SU-DHL-6 (cell line): ENCODE measurements at regions not wholly inside any gene's neighbourhood (a gene's known extent, or its start where the extent isn't known, plus 50 kb on each side); places are given as distances from the start of the nearest gene placed in this dataset.
"Not testable (repeated sequence)": the region's sequence is repeated elsewhere in the genome, so short reads cannot be mapped to it uniquely, and the experiment has no call there.

ENCODE experiments used
- H2AFZ ChIP-seq: fragments of 200-600 bp; sonication (generic); 2 replicates; pipeline ENCODE4 v1.6.1; 2014; ENCODE audit warnings: low read depth, mild to moderate bottlenecking, moderate library complexity, mixed read lengths, antibody characterized with exemption, low read length; ENCODE audit not compliant: severe bottlenecking
- H3F3A ChIP-seq: fragments of 200-600 bp; shearing (Covaris generic); 2 replicates; pipeline ENCODE4 v1.6.0; 2016; ENCODE audit warnings: antibody characterized with exemption, mild to moderate bottlenecking; ENCODE audit not compliant: insufficient read depth
- H3K27ac ChIP-seq: fragments of 200-600 bp; sonication (generic); 2 replicates; pipeline ENCODE4 v1.5.1; 2016; ENCODE audit warnings: low read depth, mild to moderate bottlenecking, low read length, moderate library complexity, mixed read lengths
- H3K27me3 ChIP-seq: fragments of 200-600 bp; sonication (generic), shearing (Covaris generic); 2 replicates; pipeline ENCODE4 v1.6.0; 2014; ENCODE audit warnings: mild to moderate bottlenecking, low read length
- H3K36me3 ChIP-seq: fragments of 200-600 bp; sonication (generic); 2 replicates; pipeline ENCODE4 v1.6.1; 2014; ENCODE audit warnings: mild to moderate bottlenecking, low read length, mixed read lengths
- H3K4me2 ChIP-seq: fragments of 300-600, 200-600 bp; shearing (Covaris generic), sonication (generic); 2 replicates; pipeline ENCODE4 v1.6.0; 2014; ENCODE audit warnings: low read length, low read depth, mild to moderate bottlenecking; ENCODE audit not compliant: poor library complexity, severe bottlenecking
- H3K4me3 ChIP-seq: fragments of 200-600 bp; sonication (generic); 2 replicates; pipeline ENCODE4 v1.5.1; 2014; ENCODE audit warnings: antibody characterized with exemption, low read length, mild to moderate bottlenecking, mixed read lengths; ENCODE audit not compliant: insufficient read depth, poor library complexity, severe bottlenecking
- H3K79me2 ChIP-seq: fragments of 200-600 bp; sonication (generic); 2 replicates; pipeline ENCODE4 v1.6.1; 2014; ENCODE audit warnings: mild to moderate bottlenecking, low read length, moderate library complexity; ENCODE audit not compliant: insufficient read depth
- H3K9ac ChIP-seq: fragments of 200-600 bp; sonication (generic); 2 replicates; pipeline ENCODE4 v1.7.0; 2014; ENCODE audit warnings: mild to moderate bottlenecking, low read length
- H3K9me2 ChIP-seq: fragments of 200-600 bp; sonication (generic); replicated peaks from 2 replicates; pipeline ENCODE4 v1.6.1; 2014; ENCODE audit warnings: low read length; ENCODE audit not compliant: insufficient read depth
- H3K9me3 ChIP-seq: fragments of 200-600 bp; sonication (generic); 2 replicates; pipeline ENCODE4 v1.6.1; 2014; ENCODE audit warnings: low read length, mixed read lengths; ENCODE audit not compliant: insufficient read depth
- H4K20me1 ChIP-seq: fragments of 200-600 bp; sonication (generic); 2 replicates; pipeline ENCODE4 v1.6.1; 2014; ENCODE audit warnings: low read depth, mild to moderate bottlenecking, antibody characterized with exemption, low read length, moderate library complexity, mixed read lengths
- EZH2phosphoT487 ChIP-seq: fragments of 200-600 bp; sonication (generic), shearing (Covaris generic); conservative IDR thresholded peaks from 2 replicates; pipeline ENCODE4 v1.6.1; 2018; ENCODE audit warnings: mild to moderate bottlenecking, antibody characterized with exemption, low read length, moderate library complexity, mixed read lengths
- TF ChIP-seq, protein P1 (sequence below): fragments of 200-600 bp; sonication (generic); IDR thresholded peaks from one replicate; pipeline ENCODE4 v1.5.1; 2017; ENCODE audit warnings: antibody characterized with exemption, mild to moderate bottlenecking, low read length, moderate library complexity; ENCODE audit not compliant: insufficient read depth, poor library complexity, severe bottlenecking

DNA sequence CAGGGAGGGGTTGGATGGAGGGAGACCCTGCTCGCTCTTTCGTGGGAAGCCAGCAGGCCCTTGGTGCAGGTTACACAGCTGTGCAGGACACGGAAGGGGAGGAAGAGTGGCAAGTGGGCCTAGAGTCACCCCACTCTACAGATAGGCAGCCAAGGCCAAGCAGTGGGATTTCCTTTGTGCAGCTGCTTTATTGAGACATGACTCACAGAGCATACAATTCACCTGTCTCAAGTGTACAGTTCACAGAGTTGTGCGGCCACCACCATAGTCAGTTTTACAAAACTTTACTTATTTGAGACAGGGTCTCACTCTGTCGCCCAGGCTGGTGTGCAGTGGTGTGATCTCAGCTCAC, 91.2 kb upstream of the CIBAR2 start:
- H3F3A ChIP-seq = no peaks in the 10 kb centered on the region
- H2AFZ ChIP-seq = no peak overlapping the region
- no peak overlapping the region for H3K4me2 ChIP-seq
- no peak overlapping the region for H3K9ac ChIP-seq
- H3K9me2 ChIP-seq = no peaks in the 10 kb centered on the region
- no peak overlapping the region for H3K4me3 ChIP-seq
- no peaks in the 10 kb centered on the region for H4K20me1 ChIP-seq
- H3K36me3 ChIP-seq = no peaks in the 10 kb centered on the region
- no peak for TF ChIP-seq EZH2phosphoT487
- TF ChIP-seq, protein P1, sequence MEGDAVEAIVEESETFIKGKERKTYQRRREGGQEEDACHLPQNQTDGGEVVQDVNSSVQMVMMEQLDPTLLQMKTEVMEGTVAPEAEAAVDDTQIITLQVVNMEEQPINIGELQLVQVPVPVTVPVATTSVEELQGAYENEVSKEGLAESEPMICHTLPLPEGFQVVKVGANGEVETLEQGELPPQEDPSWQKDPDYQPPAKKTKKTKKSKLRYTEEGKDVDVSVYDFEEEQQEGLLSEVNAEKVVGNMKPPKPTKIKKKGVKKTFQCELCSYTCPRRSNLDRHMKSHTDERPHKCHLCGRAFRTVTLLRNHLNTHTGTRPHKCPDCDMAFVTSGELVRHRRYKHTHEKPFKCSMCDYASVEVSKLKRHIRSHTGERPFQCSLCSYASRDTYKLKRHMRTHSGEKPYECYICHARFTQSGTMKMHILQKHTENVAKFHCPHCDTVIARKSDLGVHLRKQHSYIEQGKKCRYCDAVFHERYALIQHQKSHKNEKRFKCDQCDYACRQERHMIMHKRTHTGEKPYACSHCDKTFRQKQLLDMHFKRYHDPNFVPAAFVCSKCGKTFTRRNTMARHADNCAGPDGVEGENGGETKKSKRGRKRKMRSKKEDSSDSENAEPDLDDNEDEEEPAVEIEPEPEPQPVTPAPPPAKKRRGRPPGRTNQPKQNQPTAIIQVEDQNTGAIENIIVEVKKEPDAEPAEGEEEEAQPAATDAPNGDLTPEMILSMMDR = no peak
- H3K27ac ChIP-seq = no peak overlapping the region
- H3K79me2 ChIP-seq = no peaks in the 10 kb centered on the region
- H3K9me3 ChIP-seq = no peaks in the 10 kb centered on the region
- H3K27me3 ChIP-seq = no peaks in the 10 kb centered on the region

DNA sequence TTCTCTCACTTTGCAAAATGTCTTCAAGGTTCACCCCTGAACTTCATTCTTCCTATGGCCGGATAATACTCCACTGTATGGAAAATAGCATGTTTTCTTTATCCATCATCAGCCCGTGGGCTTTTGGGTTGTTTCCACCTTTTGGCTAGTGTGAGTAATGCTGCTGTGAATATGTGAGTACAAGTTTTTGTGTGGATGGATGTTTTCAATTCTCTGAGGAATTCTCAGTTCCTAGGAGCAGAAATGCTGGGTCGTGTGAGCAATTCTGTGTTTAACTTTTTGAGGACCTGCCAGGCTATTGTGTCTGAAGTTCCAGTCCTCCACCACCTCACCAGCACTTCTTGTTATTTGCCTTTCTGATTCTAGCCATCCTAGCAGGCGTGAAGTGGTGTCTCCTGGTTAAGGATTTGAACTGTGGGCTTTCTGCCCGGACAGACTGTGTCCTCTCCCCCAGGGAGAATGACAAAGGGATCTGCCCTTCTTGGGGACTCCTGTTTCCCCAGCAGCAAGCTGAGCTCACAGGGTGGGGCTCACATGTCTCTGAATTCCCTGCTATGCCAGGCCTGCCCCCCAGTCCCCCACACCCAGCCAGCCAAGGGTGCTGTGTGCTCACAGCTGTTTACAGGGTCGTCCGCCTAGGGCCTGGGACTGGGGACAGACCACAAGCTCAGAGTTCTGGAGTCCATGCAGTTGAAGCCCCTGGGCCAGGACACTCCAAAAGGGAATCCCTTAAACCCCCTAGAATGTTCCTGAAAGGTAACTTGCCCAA, 92.2 kb upstream of the CIBAR2 start:
- Histone ChIP-seq H3K4me3 (no peak overlapping the region), H3K27me3 (no peaks in the 10 kb centered on the region), H3K4me2 (no peak overlapping the region), H3K9me3 (no peaks in the 10 kb centered on the region), H3K9ac (no peak overlapping the region), H3K9me2 (no peaks in the 10 kb centered on the region), H3K27ac (no peak overlapping the region), H4K20me1 (no peaks in the 10 kb centered on the region), H2AFZ (no peak overlapping the region), H3K36me3 (no peaks in the 10 kb centered on the region), H3F3A (no peaks in the 10 kb centered on the region), H3K79me2 (no peaks in the 10 kb centered on the region)
- TF ChIP-seq EZH2phosphoT487 = no peak
- TF ChIP-seq, protein P1 = no peak

DNA sequence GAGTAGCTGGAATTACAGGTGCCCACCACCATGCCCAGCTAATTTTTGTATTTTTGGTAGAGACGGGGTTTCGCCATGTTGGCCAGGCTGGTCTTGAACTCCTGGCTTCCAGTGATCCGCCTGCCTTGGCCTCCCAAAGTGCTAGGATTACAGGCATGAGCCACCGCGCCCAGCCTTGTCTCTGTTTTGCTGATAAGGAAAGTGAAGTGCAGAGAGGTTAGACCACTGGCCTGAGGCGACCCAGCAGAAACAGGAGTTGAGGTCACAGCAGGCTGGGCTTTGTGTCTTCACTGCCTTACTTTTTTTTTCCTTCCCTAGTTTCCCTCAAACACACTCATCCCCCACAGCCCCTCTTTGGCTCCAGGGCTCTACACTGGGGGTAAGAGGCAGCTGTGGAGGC, 93.0 kb upstream of the CIBAR2 start:
- H3K4me3 ChIP-seq, H3K27ac ChIP-seq, H3F3A ChIP-seq, H3K9me3 ChIP-seq, H3K36me3 ChIP-seq, H2AFZ ChIP-seq, H3K27me3 ChIP-seq, H4K20me1 ChIP-seq, H3K4me2 ChIP-seq, H3K9ac ChIP-seq, H3K9me2 ChIP-seq, H3K79me2 ChIP-seq: not testable (repeated sequence)

DNA sequence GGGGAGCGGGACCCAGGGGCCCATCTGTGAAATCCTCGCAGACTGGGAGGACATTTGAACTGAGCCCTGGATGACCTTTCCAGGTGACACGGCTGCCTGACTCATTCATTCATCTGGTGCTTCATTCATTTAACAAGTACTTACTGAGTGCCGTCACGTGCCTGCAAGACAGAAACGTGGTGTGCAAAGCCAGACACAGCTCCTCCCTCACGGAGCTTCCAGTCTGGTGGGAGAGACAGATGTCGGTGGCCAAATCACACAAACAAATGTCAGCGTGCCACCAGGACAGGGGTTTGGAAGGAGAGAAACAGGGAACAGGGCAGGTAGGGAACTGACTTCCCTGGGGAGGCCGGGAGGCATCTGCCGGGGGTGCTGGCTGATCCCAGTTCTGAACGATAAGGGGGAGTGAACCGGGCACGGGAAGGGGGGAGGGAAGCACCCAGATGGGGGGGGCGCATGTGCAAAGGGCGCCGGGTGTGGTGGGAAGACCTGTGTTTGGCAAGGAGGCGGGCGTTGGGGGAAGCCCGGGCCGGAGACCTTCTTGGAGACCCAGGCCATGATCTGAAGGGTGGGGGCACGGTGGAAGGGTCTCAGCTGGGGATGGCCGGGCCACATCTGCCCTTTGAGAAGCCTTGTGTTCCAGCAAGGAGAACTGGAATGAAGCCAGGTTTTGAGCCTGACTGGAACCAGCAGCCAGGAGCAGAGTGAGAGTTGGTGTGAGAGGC, 93.6 kb upstream of the CIBAR2 start:
- Histone ChIP-seq H3K9ac (no peak overlapping the region), H3K4me2 (no peak overlapping the region), H3K27ac (no peak overlapping the region)

More for the DNA sequence above, 93.6 kb upstream of the CIBAR2 start:
- Histone ChIP-seq H3K27me3 (no peaks in the 10 kb centered on the region), H3F3A (no peaks in the 10 kb centered on the region), H3K9me2 (no peaks in the 10 kb centered on the region), H3K36me3 (no peaks in the 10 kb centered on the region), H4K20me1 (no peaks in the 10 kb centered on the region), H2AFZ (no peak overlapping the region), H3K9me3 (no peaks in the 10 kb centered on the region), H3K79me2 (no peaks in the 10 kb centered on the region), H3K4me3 (no peak overlapping the region)
- no peak for TF ChIP-seq EZH2phosphoT487
- TF ChIP-seq, protein P1 = no peak
